ENCODE measurements at regions not wholly inside any gene's neighbourhood (a gene's known extent, or its start where the extent isn't known, plus 50 kb on each side); places are given as distances from the start of the nearest gene placed in this dataset.

DNA sequence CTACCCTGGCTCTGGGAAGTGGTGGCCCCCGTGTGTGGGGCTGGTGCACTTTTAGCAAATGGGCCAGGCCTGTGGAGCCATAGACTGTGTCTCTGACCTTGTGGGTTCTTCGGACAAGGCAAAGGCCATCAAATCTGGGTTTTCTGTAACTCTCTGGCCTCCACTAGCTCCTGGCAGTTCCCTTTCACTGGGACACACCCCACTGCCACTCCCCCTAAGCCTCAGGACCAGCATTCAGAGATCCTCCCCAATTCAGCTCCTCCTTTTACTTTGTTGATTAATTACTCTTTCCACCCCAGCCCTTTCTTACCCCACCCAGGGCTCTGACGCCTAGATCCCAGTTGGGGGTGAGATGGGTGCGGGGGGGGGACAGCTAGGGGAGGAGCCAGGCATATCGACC lies 53.9 kb upstream of the IRX3 start:
- intact Hi-C loops (cut with DNase I; ENCODE audit: low total_unique reads): no loop called here
- DNase-seq: no peak
- Histone ChIP-seq H3K4me1 (no peaks in the 10 kb centered on the region), H3K36me3 (ENCODE audit: low read depth, missing control alignments) (no peaks in the 10 kb centered on the region), H3K9me3 (no peaks in the 10 kb centered on the region), H3K4me3 (no peak overlapping the region), H3K27me3 (no peaks in the 10 kb centered on the region), H3K27ac (no peak overlapping the region)
- 66 to 81% methylated on average over 5 of the region's 5 CpGs for WGBS, 2 donors
- TF ChIP-seq CTCF (IDR thresholded peaks at IDR 0.05) (no peak), POLR2A (IDR thresholded peaks at IDR 0.05) (no peak)

DNA sequence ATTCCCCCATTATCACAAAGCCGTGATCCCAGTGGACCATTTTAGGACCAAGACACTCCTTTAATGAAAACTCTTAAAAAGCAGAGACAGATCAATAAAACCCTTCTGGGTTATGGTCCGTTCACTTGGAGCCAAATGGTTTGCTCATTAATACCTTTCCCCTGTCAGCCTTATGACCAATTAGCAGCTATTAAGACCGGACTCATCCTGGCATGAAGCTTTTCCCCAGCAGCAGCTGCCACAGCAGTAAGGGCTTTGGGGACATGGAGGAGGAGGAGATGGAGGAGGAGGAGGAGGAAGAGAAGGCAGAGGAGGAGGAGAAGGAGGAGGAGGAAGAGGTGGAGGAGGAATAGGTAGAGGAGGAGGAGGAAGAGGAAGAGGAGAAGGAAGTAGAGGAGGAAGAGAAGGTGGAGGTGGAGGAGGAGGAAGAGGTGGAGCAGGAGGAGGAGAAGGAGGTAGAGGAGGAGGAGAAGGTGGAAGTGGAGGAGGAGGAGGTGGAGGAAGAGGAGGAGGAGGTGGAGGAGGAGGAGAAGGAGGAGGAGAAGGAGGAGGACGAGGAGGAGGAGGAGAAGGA lies 50.1 kb upstream of the IRX3 start:
- TF ChIP-seq POLR2A (IDR thresholded peaks at IDR 0.05) (no peak), CTCF (IDR thresholded peaks at IDR 0.05) (no peak)
- Histone ChIP-seq H3K4me1 (no peaks in the 10 kb centered on the region), H3K9me3 (no peaks in the 10 kb centered on the region), H3K27me3 (no peaks in the 10 kb centered on the region), H3K4me3 (no peak overlapping the region), H3K36me3 (ENCODE audit: low read depth, missing control alignments) (no peaks in the 10 kb centered on the region), H3K27ac (no peak overlapping the region)
- 33 to 49% methylated on average over 4 of the region's 4 CpGs for WGBS, 2 donors
- intact Hi-C loops (cut with DNase I; ENCODE audit: low total_unique reads): no loop called here
- DNase-seq: no peak
